GM19328 (cell line): ENCODE measurements at regions not wholly inside any gene's neighbourhood (a gene's known extent, or its start where the extent isn't known, plus 50 kb on each side); places are given as distances from the start of the nearest gene placed in this dataset.
"Not testable (repeated sequence)": the region's sequence is repeated elsewhere in the genome, so short reads cannot be mapped to it uniquely, and the experiment has no call there.

ENCODE experiments used
- ATAC-seq: cut with Tn5 transposase; IDR thresholded peaks from one replicate; pipeline ENCODE4 v1.9.1; 2021; ENCODE audit warnings: mild to moderate bottlenecking, moderate library complexity; ENCODE audit not compliant: unreplicated experiment

DNA sequence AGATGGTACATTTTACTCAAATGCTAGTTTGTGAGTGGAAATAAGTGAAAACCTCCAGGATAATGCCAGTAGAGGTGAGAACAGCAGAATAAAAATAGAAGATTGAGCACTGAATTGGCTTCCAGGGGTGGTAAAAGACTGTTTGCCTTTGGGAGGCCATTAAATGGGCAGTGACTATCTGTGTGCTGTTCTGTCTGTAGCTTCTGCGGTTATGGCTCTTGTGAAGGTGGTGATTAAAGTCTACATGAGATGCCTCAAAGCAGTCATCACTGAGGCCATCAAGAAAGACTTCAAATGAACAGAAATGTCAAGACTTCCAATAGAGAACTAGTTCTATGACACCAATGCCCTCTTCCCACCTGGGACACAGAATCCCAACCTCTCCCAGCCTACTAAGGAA lies 108.8 kb downstream of the EFHB start:
- ATAC-seq, result no peak

DNA sequence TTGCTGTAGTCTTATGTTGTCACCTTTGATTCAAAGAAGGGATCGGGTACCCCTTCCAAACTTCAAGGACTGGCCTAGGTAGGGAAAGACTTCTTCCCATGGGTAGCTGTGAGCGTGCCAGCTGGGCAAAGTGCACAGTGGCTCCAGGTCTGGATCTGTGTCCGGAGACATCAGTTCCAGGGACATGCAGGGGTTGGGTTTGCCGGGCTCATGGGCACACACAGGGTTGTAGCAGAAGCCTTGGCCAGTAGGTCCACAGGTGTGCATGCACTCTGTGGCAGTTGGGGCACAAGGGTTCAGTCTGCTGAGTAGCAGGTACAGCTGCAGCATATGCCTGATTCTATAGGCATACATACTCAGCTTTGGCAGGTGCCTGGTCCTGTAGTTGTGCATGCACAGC lies 111.2 kb downstream of the EFHB start:
- no peak for ATAC-seq

DNA sequence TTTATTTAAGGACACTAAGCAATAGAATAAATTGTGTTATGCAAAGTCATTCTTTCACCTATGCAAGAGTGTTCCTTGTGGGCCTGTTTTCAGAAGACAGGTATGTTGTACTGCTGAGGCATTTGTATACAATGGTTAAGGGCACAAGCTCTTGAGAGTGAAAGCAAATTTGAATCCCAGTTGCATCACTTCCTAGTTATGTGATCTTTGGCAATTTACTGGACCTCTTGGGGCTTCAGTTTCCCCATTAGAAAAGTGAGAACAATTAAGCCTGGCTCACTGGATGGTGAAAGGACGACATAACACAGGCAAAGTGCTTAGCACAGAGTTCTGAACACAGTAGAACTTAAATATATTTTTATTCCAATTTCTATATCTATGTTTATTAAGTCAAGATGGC lies 117.4 kb downstream of the EFHB start:
- no peak for ATAC-seq

DNA sequence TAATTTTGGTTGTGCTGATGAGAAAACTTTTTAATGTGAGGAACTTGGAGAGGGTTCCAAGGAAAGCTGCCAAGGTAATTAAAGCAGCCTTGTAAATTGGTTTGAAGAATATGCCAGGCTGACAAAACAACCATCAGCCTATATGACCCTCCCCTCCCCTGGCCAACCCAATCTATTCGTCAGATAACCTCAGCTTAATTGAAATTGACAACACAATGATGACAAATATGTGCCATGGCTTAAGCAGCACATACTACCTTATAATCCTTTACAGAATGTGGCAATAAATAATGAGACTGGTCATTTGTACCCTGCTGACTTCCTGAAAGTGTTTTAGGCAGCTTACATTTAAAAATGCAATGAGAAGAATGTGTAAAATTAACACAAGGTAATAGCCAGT lies 118.2 kb downstream of the EFHB start:
- no peak for ATAC-seq

DNA sequence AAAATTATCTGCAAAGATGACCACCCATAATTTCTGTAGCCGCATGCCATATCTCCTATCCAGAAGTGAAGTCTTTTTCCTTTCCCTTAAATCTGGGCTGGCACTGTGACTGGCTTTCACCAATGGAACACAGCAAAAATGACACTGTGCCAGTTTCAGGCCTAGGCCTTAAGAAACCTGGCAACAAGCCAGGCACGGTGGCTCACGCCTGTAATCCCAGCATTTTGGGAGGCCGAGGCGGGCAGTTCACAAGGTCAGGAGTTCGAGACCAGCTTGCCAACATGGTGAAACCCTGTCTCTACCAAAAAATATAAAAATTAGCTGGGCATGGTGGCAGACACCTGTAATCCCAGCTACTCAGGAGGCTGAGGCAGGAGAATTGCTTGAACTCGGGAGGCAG lies 120.3 kb downstream of the EFHB start:
- not testable (repeated sequence) for ATAC-seq

DNA sequence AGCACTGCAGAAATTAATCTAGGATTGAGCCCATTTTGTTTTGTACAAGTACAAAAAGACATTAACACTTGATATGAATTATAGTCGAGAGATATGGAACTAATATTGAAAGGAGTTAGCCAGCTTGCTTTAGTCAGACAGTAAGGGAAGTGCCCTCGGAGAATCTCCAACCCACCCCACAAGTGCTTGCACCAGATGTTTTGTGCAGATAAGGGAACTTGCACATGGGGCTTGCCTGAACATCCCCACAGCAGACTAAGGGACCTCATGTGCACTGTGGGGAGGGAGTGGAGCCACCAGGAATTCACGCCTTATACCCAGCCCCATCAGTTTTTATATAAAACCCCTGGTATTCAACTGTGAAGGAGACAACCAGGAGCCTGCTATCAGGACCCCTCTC lies 122.3 kb downstream of the EFHB start:
- no peak for ATAC-seq

DNA sequence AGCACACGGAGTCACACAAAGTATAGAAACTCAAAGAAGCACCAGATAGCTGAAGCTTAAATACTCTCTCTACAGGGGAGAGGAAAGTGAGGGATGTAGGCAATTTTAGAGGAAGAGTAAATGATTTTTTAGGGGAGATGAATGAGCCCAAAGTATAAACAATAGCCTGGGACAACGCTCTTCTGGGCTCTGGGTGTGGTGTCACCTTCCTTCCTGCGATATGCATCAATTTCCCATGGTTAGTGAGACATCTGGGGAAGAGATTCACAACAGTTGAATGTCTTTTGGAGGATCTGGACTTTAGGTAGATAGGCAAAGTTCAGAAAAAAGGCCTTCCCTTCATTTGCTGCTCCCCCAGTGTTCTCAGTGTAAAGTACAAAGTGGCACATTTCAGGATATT lies 125.2 kb downstream of the EFHB start:
- ATAC-seq, result no peak

DNA sequence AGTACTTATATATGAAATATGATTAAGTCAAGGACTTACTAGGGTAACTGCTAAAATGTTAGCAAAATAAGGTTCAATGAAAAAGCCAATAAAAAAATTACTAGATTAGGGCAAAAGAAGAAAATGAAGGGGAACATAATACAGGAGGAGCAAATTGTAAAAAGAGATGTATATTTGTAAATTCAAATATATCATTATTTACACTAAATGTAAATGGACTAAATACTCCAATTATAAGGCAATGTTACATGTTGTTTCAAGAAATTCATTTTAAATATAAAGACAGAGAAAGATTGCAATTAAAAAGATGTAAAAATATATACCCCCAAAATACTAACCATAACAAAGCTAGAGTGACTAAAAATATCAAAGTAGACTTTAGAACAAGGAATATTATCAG lies 134.1 kb downstream of the EFHB start:
- no peak for ATAC-seq

DNA sequence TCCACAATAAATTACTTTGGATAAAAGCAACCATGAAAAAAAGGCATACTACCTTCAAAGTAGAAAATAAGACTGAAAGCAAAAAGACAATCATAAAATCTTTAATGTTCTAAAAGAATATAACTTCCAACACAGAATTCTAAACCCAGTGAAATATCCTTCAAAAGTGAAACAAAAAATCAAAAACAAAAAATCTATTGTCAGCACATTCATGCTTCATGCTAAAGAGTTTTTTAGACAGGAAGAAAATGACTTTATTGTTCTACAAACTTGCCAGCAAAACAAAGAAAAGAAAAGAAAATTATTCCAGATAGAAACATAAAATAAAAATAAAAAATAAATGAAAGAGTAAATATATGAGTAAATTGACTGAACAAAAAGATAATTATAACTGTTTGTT lies 134.9 kb downstream of the EFHB start:
- no peak for ATAC-seq

DNA sequence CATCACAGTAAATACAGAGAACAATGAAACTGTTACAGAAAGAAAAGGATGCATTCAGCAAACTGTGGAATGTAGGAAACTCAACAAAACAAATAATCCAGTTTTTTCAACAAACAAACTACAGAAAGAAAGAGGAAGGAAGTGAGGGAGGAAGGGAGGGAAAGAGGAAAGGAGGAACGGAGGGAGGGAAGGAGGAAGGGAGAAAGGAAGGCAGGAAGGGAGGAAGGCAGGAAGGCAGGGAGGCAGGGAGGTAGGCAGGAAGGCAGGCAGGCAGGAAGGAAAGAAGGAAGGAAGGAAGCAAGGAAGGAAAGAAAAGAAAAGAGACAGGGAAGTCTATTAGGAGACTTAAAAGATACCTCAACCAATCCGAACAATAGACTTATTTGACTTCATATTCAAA lies 135.7 kb downstream of the EFHB start:
- no peak for ATAC-seq

DNA sequence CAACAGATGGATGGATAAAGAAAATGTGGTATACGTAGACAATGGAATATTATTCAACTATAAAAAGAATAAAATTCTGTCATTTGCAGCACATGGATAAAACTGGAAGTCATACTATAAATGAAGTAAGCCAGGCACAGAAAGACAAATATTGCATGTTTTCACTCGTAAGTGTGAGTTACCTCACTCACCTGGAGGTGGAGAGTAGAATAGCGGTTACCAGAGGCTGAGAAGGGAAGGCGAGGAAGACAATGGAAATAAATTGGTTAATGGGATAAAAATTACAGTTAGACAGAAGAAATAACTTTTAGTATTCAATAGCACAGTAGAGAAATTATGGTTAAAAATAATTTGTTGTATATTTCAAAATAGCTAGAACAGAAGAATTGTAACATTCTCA lies 141.6 kb downstream of the EFHB start:
- ATAC-seq, result no peak

DNA sequence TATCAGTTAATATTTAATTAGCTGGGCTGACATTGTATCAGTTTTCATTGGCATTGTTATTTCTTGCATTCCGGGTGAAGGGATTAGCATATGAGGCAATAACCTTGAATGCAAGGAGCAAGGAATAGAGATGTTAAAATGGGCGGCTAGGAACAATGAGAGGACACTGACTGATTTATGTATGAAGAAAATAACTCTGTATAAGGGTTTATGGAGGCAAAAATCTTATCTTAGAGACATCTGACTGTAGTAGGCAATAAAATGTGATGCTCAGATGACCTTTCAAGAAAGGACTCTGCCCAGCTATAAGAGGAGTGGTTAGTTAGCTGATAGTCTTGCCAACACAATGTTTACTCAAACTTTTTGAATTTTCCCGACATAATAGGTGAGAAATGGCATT lies 158.3 kb downstream of the EFHB start:
- ATAC-seq, result no peak

DNA sequence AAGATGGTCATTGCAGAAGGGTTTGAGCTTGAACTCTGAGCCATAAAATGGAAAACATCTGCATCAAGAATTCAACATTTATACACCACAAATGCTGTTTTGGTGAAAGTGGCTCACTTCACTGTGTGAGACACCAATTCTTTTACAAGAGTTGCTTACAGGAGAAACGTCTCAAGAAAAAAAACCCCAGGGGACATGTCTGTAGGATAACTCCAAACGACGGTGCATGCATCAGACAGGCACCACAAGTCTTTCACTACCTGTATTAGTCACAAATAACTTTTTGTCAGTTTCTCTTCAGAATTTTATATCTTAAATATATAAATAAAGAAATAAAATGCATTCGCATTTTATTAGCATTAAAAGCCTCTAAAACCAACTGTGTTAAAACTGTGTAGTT lies 164.3 kb downstream of the EFHB start:
- no peak for ATAC-seq

DNA sequence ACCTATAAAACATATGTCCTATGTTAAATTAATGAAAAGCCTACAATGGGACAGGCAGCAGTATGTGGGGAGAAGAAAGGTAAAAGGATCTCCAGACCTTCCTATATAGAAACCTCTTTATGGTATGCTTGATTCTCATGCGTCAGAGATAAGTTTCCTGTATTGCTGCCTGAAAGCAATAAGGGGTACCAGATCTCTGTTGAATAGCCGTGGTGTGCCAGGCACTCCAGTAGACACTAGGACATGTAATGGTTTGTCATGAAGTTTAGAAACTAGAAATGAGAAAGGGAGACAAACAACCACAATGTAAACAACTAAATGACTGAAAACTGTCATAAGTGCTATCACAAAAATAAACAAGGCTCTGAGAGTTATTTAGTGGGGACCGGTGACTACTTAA lies 168.1 kb downstream of the EFHB start:
- no peak for ATAC-seq

DNA sequence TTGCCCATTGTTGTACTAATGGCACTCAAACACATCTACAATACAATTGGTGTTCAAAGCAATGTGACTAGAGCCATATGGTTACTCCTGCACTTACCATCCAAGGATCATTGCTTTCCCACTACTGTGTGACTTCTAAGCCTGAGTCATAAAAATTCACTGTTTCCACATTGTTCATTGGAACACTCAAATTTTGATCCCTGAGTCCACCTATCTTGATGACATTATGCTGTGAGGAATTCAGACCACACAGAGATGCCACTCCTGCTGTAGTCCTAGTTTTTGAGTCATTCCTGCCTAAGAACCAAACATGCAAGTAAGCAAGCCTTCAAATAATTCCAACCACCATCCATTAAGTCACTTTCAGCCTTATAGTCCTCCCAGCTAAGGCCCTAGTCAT lies 176.2 kb downstream of the EFHB start:
- no peak for ATAC-seq

DNA sequence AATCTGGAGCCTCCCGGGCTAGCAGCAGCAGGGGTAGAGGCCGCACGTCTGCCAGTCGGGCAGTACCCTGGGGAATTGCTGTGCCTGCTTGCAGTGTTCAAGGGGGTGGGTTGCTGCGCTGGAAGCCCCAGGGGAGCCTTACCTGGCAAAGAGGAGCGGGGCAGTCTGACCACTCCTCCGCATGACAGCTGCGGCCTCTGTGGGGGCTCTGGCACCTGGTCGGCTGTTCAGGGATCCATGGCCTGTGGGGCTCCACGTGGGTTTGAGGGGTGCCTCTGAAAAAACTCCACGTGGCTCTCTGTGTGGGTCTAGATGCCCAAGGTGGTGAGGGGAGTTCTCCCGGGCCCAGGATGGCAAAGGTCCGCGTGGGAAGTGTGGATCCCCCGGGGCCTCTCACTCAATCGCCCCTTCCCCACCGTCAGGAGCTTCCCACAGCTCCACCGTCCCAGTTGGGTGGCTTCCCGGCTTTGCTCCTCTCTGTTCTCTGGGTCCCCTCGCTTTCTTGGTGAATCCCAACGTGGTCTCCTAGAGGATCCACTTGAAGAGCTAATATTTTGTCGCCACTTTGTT lies 184.5 kb downstream of the EFHB start:
- ATAC-seq, result no peak

DNA sequence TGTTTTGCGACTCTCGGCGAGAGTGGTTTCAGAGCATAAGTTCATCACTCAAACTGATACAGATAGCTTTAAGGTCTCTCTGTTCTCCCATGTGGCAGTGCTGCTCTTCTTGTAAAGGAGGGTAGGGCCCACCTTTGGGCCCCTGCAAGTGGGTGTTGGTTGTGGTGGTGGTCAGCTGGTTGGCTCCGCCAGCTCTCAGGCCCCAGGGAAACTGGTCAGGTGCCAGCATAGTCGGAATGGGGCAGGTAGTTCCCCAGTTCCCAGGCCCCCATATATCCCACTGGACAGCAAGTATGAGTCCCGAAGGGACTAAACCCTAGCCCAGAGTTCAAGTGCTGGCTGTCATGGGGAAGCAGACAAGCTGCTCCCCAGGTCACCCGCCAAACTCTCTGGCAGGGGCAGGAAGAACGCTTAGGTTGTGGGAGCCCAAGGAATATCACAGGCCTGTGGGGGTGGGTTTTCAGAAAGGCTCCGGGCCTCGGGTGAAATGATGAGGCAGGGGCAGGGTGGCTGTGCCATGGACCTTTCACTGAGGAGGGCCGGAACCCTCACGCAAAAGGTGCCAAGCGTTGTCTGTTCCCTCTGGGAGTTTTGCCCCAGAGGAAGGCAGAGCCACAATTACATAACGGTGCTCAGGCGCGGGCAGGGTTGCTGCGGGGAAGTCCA lies 185.1 kb downstream of the EFHB start:
- ATAC-seq, result no peak

DNA sequence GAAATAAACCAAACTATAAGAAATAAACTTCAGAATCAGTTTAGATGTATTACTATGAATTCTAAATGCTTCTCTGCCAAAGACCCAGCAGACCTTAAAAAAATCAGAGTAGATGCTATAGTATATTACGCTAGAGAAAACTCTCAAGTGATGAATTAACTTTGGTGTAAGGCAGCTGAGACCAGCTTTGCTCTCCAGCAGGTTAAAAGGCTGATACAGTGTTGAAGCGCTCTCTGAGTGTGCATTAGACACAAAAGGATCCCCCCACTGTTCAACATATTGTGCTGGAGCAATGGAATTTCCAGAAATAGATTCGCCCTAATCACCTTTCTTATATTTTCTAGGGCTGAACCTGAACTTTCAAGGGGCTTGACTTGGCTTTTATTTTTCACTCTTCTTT lies 190.0 kb downstream of the EFHB start:
- ATAC-seq, result no peak

DNA sequence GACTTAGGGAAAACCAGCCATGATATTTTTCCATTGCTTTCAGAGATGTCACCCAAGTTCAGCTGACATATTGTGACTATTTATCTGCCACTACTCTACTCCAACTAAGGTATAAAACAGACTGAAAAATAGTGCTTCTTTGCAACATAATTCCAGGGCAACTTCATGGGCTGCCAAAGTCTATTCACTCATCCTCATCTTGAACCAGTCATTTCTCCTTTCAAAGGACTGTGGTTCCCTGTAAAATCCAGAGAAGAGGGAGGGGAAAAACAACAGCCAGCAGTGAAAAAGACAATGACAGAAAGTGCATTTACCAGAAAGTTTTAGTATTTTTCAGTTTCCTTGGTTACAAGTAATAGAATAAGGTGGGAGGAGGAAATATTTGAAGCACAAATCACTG lies 191.1 kb downstream of the EFHB start:
- ATAC-seq, result no peak

DNA sequence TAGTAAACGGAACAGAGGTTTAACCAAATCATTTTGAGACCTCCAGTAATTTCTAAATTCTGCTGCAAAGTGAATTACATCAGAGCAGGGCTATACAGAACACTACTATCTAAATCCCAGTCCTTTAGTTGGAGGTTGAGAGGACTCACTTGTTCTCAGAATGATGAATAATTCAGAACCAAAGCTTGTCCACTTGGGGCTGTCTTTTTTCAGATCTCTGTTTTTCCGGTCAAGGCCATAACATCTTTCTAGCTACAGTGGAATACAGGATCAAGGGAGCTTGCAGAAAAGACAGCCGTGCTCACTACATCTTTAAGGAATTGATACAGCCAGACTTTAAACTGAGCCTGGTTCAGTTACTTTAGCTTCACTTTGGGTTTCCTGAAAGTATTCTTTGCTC lies 194.5 kb downstream of the EFHB start:
- no peak for ATAC-seq

DNA sequence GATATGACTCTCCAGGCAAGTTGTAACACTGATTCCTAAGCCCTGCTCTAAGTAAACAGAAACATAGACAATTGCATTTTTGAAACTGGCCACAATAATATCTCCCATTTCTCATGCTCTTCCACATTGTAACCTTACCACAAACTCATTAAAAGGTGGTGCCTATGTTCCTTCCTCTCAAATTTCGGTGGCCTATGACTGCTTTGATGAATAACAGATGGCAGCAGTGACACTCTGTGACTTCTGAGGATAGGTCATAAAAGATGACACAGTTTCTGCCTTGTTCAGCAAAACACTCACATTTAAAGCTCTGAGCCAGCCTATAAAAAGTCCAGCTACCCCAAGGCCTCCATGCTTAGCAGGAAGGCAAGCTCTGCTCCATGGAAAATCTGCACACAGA lies 195.2 kb downstream of the EFHB start:
- no peak for ATAC-seq

DNA sequence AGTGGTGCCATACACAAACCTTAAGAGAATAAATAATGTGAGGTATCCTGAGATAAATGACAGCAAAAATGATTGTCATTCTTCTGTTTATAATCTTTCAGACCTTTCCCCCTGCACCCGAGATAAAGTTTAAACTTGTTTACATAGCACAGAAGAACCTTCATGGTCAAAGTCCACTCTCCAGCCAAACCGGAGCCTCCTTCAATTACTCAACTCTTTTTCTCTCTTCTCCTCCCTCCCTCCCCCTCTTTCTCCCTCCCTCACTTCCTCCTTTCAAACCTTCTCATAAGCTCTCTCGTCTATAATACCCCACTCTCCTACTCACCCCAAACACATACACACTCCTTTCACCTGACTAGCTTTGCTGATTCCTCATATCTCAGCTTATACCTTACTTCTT lies 198.9 kb downstream of the EFHB start:
- ATAC-seq, result no peak

DNA sequence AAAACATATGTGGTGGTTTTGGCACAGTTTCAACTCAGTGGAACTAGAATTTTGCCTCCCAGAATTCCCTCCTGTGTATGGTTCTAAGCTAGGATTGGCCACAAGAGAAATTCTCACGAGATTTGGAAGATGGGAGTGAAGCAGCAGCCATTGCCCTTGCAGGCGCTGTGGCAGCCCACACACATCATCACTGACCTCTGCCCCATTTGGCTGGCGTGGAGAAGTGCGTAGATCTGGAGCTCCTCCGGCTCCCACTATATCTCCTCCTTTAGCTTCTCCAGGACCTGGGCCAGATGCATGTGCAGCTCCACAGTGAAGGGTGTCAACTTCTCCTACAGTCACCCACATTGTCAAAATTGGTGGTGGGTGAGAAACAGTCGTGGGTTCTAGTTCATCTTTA lies 199.6 kb downstream of the EFHB start:
- ATAC-seq, result no peak
